ENCODE measurements at regions not wholly inside any gene's neighbourhood (a gene's known extent, or its start where the extent isn't known, plus 50 kb on each side); places are given as distances from the start of the nearest gene placed in this dataset.
"Not testable (repeated sequence)": the region's sequence is repeated elsewhere in the genome, so short reads cannot be mapped to it uniquely, and the experiment has no call there.

- DNase-seq (ENCODE audit: low spot score in 2 of 2), result no peak
- FAIRE-seq, result no peak
Observed at GRCh38 chr4:59583845-59584568, 1616.1 kb upstream of the ADGRL3 start.

GRCh38 chr4:59597536-59598329 lies 1602.4 kb upstream of the ADGRL3 start:
- no peak for FAIRE-seq
- DNase-seq (ENCODE audit: low spot score in 2 of 2), result peak in 1 of 2 donors; percentile 3

GRCh38 chr4:59598330-59598618 lies 1601.9 kb upstream of the ADGRL3 start:
- FAIRE-seq (no peak), DNase-seq (ENCODE audit: low spot score in 2 of 2) (no peak)

- FAIRE-seq, result no peak
- DNase-seq (ENCODE audit: low spot score in 2 of 2), result no peak
Observed at GRCh38 chr4:59608466-59608865, 1591.7 kb upstream of the ADGRL3 start.

- no peak for DNase-seq (ENCODE audit: low spot score in 2 of 2)
Observed at GRCh38 chr4:59612235-59612634, 1587.9 kb upstream of the ADGRL3 start.

DNA sequence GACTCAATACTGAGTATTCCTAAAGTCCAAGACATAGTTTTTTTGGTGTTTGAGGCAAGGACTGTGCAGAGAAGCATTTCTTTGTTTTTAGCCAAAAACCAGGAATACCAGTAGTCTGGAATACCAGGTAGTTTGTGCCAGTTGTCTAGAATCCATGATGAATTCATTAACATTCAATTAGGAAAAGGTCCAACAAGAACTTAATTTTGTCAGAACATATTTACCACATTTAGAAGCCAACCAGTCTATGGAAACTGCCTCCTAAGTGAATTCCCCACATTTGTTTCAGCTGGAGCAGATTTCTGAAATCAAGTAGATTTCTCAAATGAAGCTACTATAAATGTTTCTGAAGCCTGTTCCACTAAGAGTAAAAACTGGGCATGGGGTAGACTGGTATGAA lies 1584.8 kb upstream of the ADGRL3 start:
- DNase-seq (ENCODE audit: low spot score in 2 of 2) (no peak), FAIRE-seq (no peak)

More at GRCh38 chr4:59612235-59612634, 1587.9 kb upstream of the ADGRL3 start:
- no peak for FAIRE-seq

DNA sequence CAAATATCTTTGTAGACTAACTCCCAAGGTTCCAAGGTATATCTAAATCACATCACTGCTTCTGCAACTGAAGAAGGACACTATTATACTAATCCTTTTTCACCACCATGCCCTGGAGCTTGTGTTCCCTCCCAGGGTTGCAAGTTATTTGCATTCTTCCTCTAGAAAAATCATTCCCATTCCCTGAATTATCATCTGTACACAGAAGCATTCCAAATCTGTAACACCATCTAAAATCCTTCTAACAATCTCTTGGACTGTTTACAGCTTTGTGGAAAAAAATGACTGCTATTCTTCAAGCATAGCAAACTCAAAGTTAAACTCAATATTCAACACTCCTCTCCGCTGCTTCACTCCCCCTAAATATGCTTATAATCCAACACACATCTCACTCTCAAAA lies 1570.8 kb upstream of the ADGRL3 start:
- FAIRE-seq, result no peak

GRCh38 chr4:59630235-59630634 lies 1569.9 kb upstream of the ADGRL3 start:
- no peak for DNase-seq (ENCODE audit: low spot score in 2 of 2)
- no peak for FAIRE-seq

More for the DNA sequence above, 1570.8 kb upstream of the ADGRL3 start:
- no peak for DNase-seq (ENCODE audit: low spot score in 2 of 2)

- FAIRE-seq (no peak), DNase-seq (ENCODE audit: low spot score in 2 of 2) (no peak)
Observed at GRCh38 chr4:59630922-59631321, 1569.2 kb upstream of the ADGRL3 start.

DNA sequence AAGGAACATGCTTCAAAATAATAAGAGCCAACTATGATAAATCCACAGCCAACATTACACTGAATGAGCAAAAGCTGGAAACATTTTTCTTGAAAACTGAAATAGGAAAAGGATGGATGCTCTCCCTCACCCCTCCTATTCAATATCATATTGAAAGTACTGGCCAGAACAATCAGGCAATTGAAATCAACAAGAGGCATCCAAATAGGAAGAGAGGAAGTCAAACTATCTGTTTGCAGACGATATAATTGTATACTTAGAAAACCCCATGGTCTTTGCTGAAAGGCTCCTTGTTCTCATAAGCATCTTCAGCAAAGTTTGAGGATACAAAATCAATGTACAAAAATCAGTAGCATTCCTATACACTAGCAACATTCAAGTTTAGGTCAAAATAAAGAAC lies 1562.5 kb upstream of the ADGRL3 start:
- no peak for DNase-seq (ENCODE audit: low spot score in 2 of 2)
- FAIRE-seq, result no peak

GRCh38 chr4:59643682-59644081 lies 1556.4 kb upstream of the ADGRL3 start:
- FAIRE-seq, result no peak

GRCh38 chr4:59644765-59645164 lies 1555.4 kb upstream of the ADGRL3 start:
- DNase-seq (ENCODE audit: low spot score in 2 of 2) (no peak), FAIRE-seq (no peak)

More at GRCh38 chr4:59643682-59644081, 1556.4 kb upstream of the ADGRL3 start:
- no peak for DNase-seq (ENCODE audit: low spot score in 2 of 2)

DNA sequence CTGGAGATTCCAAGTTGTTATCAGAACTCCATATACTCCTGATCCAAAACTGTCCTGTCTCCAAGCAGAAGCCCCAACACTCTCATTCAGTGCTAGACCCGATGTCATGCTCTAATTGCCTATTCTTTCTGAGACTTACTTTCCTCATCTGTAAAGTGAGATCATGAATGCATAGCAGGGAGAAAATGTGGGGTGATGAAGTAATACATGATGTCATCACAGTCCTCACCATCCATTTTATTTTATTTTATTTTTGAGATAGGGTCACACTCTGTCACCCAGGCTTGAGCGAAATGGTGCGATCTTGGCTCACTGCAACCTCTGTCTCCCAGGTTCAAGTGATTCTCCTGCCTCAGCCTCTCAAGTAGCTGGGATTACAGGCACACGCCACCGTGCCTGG lies 1554.0 kb upstream of the ADGRL3 start:
- no peak for DNase-seq (ENCODE audit: low spot score in 2 of 2)
- FAIRE-seq, result no peak

DNA sequence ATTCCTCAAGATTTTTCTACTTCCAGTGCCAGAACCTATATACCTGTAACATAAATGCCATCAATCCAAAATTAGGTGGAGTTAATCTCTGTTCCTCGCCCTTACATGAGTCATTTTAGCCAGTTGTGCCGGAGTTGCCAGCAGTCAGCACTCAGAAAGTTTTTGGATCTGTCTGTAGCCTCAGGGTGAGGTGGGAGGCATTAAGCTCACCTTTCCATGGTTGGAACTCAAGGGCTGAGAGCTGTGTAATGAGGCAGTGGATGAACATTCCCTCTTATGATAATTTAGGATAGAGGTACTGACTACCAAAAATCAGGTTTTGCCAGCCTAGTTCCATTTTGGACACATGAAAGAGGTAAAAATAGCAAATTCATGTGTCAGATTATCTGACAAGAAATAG lies 1553.1 kb upstream of the ADGRL3 start:
- no peak for DNase-seq (ENCODE audit: low spot score in 2 of 2)
- no peak for FAIRE-seq

- DNase-seq (ENCODE audit: low spot score in 2 of 2) (no peak), FAIRE-seq (no peak)
Observed at GRCh38 chr4:59647500-59647899, 1552.6 kb upstream of the ADGRL3 start.

DNA sequence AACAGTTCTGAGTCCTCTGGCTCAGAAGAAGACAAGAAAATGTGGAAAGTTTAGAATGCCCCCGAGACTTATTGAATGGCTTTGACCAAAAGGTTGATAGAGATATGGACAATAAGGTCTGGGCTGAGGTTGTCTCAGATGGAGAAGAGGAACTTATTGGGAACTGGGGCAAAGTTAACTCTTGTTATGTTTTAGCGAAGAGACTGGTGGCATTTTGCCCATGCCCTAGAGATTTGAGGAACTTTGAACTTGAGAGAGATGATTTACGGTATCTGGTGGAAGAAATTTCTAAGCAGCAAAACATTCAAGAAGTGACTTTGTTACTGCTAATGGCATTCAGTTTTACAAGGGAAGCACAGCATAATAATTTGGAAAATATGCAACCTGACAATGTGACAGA lies 1549.3 kb upstream of the ADGRL3 start:
- DNase-seq (ENCODE audit: low spot score in 2 of 2) (no peak), FAIRE-seq (no peak)

DNA sequence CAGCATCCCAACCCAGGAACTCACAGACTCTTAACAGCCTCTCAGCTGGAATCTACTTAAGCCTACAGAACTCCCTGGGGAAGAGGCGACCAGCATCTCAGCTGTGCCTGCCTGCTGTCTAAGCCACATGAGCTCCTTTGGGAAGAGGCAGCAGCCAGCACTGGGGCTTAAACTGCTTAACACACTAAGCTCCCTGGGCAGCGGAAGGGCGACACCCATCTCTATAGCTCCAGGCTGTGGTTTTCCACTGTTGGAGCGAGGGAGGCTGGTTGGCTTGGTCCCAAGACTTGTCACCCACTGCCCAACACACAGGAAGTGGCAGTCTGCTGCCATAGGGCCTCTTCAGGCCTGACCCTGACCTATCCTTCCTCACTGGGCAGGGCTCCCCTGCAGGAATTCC lies 1544.1 kb upstream of the ADGRL3 start:
- DNase-seq (ENCODE audit: low spot score in 2 of 2) (no peak), FAIRE-seq (no peak)

DNA sequence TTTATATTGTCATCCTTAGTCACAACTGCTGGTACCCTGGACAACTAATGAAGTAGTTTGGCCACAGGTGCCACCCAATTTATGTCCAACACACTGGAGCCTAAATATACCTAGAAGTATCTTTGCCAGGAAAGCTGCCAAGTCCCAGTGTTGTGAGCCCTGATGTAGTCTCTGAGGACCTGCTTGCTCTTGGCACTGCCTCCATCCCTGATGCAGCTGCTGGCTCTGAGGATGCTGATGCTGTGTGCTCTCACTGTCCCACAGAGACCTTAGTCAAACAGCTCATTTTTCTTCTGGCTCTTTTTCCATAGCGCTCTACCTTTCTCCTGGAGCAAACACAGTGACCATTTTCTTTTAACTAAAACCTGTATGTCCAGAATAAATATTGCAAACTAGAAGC lies 1535.4 kb upstream of the ADGRL3 start:
- no peak for DNase-seq (ENCODE audit: low spot score in 2 of 2)
- FAIRE-seq, result no peak

DNA sequence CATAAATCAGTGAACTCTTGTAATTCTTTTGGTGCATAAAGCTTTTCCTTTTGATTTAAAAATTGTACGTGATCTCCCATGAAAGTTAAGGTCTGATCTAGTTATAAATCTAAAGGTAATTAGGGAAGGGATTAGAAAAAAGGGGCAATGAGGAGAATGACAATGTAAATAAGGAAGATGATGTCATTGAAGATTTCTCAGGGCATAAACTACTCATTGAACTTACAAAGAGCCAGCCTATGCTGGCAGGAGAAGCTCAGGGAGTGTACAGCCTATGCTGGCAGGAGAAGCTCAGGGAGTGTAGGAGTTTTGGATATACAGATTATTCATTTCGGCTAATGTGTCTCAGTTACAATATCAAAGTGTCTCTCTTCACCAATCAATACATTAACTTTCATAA lies 1533.5 kb upstream of the ADGRL3 start:
- DNase-seq (ENCODE audit: low spot score in 2 of 2), result no peak
- FAIRE-seq, result no peak

DNA sequence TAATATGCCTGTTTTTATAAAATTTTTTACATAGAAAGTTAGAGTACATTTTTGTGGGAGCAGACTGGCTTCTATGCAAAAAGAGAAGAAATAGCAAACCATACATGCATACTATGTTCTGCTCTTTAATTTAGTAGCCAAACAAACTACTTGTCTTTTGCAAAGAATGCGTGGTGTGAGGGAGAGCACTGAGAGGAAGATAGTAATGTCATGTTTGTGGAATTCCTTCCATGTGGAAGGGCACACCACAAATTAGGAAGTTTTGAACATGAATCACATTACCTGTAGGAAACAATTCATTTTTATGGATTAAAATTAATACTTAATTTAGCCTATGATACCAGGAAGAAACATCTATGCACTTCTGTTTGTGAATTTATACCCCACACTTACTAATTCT lies 1529.1 kb upstream of the ADGRL3 start:
- DNase-seq (ENCODE audit: low spot score in 2 of 2) (no peak), FAIRE-seq (no peak)

- no peak for FAIRE-seq
Observed at GRCh38 chr4:59676389-59676788, 1523.7 kb upstream of the ADGRL3 start.

GRCh38 chr4:59676992-59677391 lies 1523.1 kb upstream of the ADGRL3 start:
- not testable (repeated sequence) for DNase-seq (ENCODE audit: low spot score in 2 of 2); FAIRE-seq

More at GRCh38 chr4:59676389-59676788, 1523.7 kb upstream of the ADGRL3 start:
- DNase-seq (ENCODE audit: low spot score in 2 of 2), result no peak
